ENCODE measurements at regions not wholly inside any gene's neighbourhood (a gene's known extent, or its start where the extent isn't known, plus 50 kb on each side); places are given as distances from the start of the nearest gene placed in this dataset.
A peak's percentile ranks its signal among the peaks of the same experiment; 100 is the strongest.
"Not testable (repeated sequence)": the region's sequence is repeated elsewhere in the genome, so short reads cannot be mapped to it uniquely, and the experiment has no call there.

DNA sequence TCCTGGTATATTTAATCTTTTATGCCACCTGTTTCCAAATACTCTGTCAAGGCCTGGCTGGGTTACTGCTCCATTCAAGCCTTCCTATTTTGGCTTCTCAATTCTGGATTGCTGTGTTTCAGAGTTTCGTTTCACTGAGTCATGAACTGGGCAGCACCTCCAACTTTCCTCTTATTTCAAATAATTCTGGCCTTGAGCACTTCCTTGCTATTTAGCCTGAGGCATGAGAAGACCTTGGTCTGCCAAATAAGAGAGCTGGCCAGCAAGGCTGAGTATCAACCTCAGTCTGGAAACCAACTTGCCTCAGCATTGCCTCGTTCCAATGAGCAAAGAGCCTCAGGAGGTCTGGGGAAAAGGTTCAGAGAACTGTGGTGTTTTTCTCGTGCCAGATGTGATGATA lies 66.6 kb downstream of the TNFAIP3 start:
- 91% methylated on average over 3 of the region's 3 CpGs for WGBS
- no peak for DNase-seq (ENCODE audit: low read depth in 6 of 9, low spot score in 9 of 9)
- no peaks in the 10 kb centered on the region for H3K27me3 ChIP-seq (ENCODE audit: control insufficient read depth in 2 of 2, insufficient read depth in 1 of 2, low read length in 1 of 2)
- no peak overlapping the region for H3K27ac ChIP-seq (ENCODE audit: low read depth in 1 of 2, low read length in 1 of 2)
- H3K36me3 ChIP-seq (ENCODE audit: control insufficient read depth in 2 of 2, insufficient read depth in 2 of 2, low read length in 1 of 2), result no peaks in the 10 kb centered on the region
- no peaks in the 10 kb centered on the region for H3K9me3 ChIP-seq (ENCODE audit: control insufficient read depth in 2 of 2, insufficient read depth in 1 of 2, low read length in 1 of 2)
- H3K4me3 ChIP-seq (ENCODE audit: low read length in 2 of 2), result no peak overlapping the region
- peaks cover under 1 to 10% of the 10 kb centered on the region in 2 donors for H3K4me1 ChIP-seq (ENCODE audit: control insufficient read depth in 2 of 2, insufficient read depth in 2 of 2, low read length in 2 of 2)

- Histone ChIP-seq H3K27me3 (ENCODE audit: control insufficient read depth in 2 of 2, insufficient read depth in 1 of 2, low read length in 1 of 2) (no peaks in the 10 kb centered on the region), H3K27ac (ENCODE audit: low read depth in 1 of 2, low read length in 1 of 2) (no peak overlapping the region), H3K4me1 (ENCODE audit: control insufficient read depth in 2 of 2, insufficient read depth in 2 of 2, low read length in 2 of 2) (peaks cover 0 to 6% of the 10 kb centered on the region in 2 donors), H3K36me3 (ENCODE audit: control insufficient read depth in 2 of 2, insufficient read depth in 2 of 2, low read length in 1 of 2) (no peaks in the 10 kb centered on the region), H3K9me3 (ENCODE audit: control insufficient read depth in 2 of 2, insufficient read depth in 1 of 2, low read length in 1 of 2) (no peaks in the 10 kb centered on the region), H3K4me3 (ENCODE audit: low read length in 2 of 2) (no peak overlapping the region)
- no peak for DNase-seq (ENCODE audit: low read depth in 6 of 9, low spot score in 9 of 9)
These were observed 69.7 kb downstream of the TNFAIP3 start for GRCh38 chr6:137936798-137937197.

GRCh38 chr6:137937834-137938233 lies 70.8 kb downstream of the TNFAIP3 start:
- H3K36me3 ChIP-seq (ENCODE audit: control insufficient read depth in 2 of 2, insufficient read depth in 2 of 2, low read length in 1 of 2), result no peaks in the 10 kb centered on the region
- no peaks in the 10 kb centered on the region for H3K27me3 ChIP-seq (ENCODE audit: control insufficient read depth in 2 of 2, insufficient read depth in 1 of 2, low read length in 1 of 2)
- DNase-seq (ENCODE audit: low read depth in 6 of 9, low spot score in 9 of 9), result no peak
- peaks cover 0 to 6% of the 10 kb centered on the region in 2 donors for H3K4me1 ChIP-seq (ENCODE audit: control insufficient read depth in 2 of 2, insufficient read depth in 2 of 2, low read length in 2 of 2)
- H3K9me3 ChIP-seq (ENCODE audit: control insufficient read depth in 2 of 2, insufficient read depth in 1 of 2, low read length in 1 of 2), result no peaks in the 10 kb centered on the region
- H3K4me3 ChIP-seq (ENCODE audit: low read length in 2 of 2), result no peak overlapping the region
- H3K27ac ChIP-seq (ENCODE audit: low read depth in 1 of 2, low read length in 1 of 2), result no peak overlapping the region

DNA sequence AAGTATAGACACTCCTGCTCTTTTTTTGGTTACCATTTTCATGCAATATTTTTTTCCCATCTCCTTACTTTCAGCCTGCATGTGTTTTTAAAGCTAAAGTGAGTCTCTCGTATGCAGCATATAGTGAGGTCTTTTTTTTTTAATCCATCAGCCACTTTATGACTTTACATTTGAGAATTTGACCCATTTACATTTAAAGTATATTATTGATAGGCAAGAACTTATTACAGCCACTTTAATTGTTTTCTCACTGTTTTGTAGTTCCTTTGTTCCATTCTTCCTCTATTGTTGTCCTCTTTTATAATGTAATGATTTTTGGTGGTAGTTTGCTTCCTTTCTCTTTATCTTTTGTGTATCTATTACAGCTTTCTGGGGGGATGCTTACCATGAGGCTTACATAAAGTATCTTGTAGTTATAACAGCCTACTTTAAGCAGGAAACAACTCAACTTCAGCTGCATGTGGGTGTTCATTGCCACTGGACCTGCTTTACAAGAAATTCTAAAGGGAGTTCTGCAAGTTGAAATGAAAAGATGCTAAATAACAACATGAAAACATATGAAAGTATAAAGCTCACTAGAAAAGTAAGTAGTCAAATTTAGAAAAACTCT lies 71.8 kb downstream of the TNFAIP3 start:
- Histone ChIP-seq H3K4me3 (ENCODE audit: low read length in 2 of 2) (no peak overlapping the region), H3K27ac (ENCODE audit: low read depth in 1 of 2, low read length in 1 of 2) (no peak overlapping the region), H3K9me3 (ENCODE audit: control insufficient read depth in 2 of 2, insufficient read depth in 1 of 2, low read length in 1 of 2) (no peaks in the 10 kb centered on the region), H3K36me3 (ENCODE audit: control insufficient read depth in 2 of 2, insufficient read depth in 2 of 2, low read length in 1 of 2) (no peaks in the 10 kb centered on the region), H3K27me3 (ENCODE audit: control insufficient read depth in 2 of 2, insufficient read depth in 1 of 2, low read length in 1 of 2) (no peaks in the 10 kb centered on the region), H3K4me1 (ENCODE audit: control insufficient read depth in 2 of 2, insufficient read depth in 2 of 2, low read length in 2 of 2) (peaks cover 0 to 4% of the 10 kb centered on the region in 2 donors)
- no peak for DNase-seq (ENCODE audit: low read depth in 6 of 9, low spot score in 9 of 9)
- WGBS, result 99% methylated on average over 1 of the region's 1 CpG

DNA sequence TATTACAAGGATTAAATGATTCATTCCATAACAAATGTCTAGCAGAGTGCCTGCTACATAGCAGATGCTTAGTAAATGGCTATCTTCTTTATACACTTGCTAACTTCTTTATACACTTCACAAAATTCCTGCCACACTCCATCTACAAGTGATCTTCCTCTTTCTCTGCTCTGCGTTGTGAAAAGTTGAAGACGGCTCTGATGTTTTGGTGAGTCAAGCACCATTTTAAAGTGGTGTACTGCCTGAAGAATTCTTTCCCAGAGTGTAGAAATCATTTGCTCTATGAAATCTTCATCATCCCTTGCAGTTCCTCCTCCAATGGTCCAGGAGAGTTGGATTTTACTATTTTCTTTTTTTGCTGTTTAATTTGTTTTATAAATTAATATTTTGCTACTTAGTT lies 74.9 kb downstream of the TNFAIP3 start:
- DNase-seq (ENCODE audit: low read depth in 6 of 9, low spot score in 9 of 9), result no peak
- Histone ChIP-seq H3K4me1 (ENCODE audit: control insufficient read depth in 2 of 2, insufficient read depth in 2 of 2, low read length in 2 of 2) (peaks cover 0 to 15% of the 10 kb centered on the region in 2 donors), H3K9me3 (ENCODE audit: control insufficient read depth in 2 of 2, insufficient read depth in 1 of 2, low read length in 1 of 2) (no peaks in the 10 kb centered on the region), H3K27me3 (ENCODE audit: control insufficient read depth in 2 of 2, insufficient read depth in 1 of 2, low read length in 1 of 2) (no peaks in the 10 kb centered on the region), H3K4me3 (ENCODE audit: low read length in 2 of 2) (no peak overlapping the region), H3K27ac (ENCODE audit: low read depth in 1 of 2, low read length in 1 of 2) (no peak overlapping the region), H3K36me3 (ENCODE audit: control insufficient read depth in 2 of 2, insufficient read depth in 2 of 2, low read length in 1 of 2) (no peaks in the 10 kb centered on the region)
- WGBS, result 86% methylated on average over 2 of the region's 2 CpGs

DNA sequence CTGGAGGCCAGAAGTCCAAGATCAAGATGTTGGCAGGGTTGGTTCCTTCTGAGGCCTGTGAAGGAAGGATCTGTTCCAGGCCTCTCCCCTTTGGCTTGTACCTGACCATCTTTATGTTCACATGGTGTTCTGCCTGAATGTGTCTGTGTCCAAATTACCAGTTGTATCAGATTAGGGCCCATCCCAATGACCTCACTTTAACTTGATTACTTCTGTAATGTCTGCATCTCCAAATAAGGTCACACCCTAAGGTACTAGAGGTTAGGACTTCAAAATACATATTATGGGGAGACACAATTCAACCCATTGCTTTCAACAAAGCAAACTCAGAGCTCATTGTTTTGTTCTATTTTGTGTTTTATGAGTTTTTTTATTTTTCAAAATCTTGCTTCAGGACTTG lies 75.7 kb downstream of the TNFAIP3 start:
- Histone ChIP-seq H3K27me3 (ENCODE audit: control insufficient read depth in 2 of 2, insufficient read depth in 1 of 2, low read length in 1 of 2) (no peaks in the 10 kb centered on the region), H3K36me3 (ENCODE audit: control insufficient read depth in 2 of 2, insufficient read depth in 2 of 2, low read length in 1 of 2) (no peaks in the 10 kb centered on the region), H3K9me3 (ENCODE audit: control insufficient read depth in 2 of 2, insufficient read depth in 1 of 2, low read length in 1 of 2) (no peaks in the 10 kb centered on the region), H3K4me1 (ENCODE audit: control insufficient read depth in 2 of 2, insufficient read depth in 2 of 2, low read length in 2 of 2) (peaks cover 0 to 15% of the 10 kb centered on the region in 2 donors), H3K4me3 (ENCODE audit: low read length in 2 of 2) (no peak overlapping the region), H3K27ac (ENCODE audit: low read depth in 1 of 2, low read length in 1 of 2) (no peak overlapping the region)
- no peak for DNase-seq (ENCODE audit: low read depth in 6 of 9, low spot score in 9 of 9)

- H3K4me3 ChIP-seq (ENCODE audit: low read length in 2 of 2); H3K36me3 ChIP-seq (ENCODE audit: control insufficient read depth in 2 of 2, insufficient read depth in 2 of 2, low read length in 1 of 2); H3K27me3 ChIP-seq (ENCODE audit: control insufficient read depth in 2 of 2, insufficient read depth in 1 of 2, low read length in 1 of 2); H3K9me3 ChIP-seq (ENCODE audit: control insufficient read depth in 2 of 2, insufficient read depth in 1 of 2, low read length in 1 of 2); H3K27ac ChIP-seq (ENCODE audit: low read depth in 1 of 2, low read length in 1 of 2); DNase-seq (ENCODE audit: low read depth in 6 of 9, low spot score in 9 of 9): not testable (repeated sequence)
- 68% methylated on average over 3 of the region's 3 CpGs for WGBS
- peaks cover 0 to 15% of the 10 kb centered on the region in 2 donors for H3K4me1 ChIP-seq (ENCODE audit: control insufficient read depth in 2 of 2, insufficient read depth in 2 of 2, low read length in 2 of 2)
These were observed 77.3 kb downstream of the TNFAIP3 start for GRCh38 chr6:137944381-137944780.

- Histone ChIP-seq H3K27me3 (ENCODE audit: control insufficient read depth in 2 of 2, insufficient read depth in 1 of 2, low read length in 1 of 2) (no peaks in the 10 kb centered on the region), H3K27ac (ENCODE audit: low read depth in 1 of 2, low read length in 1 of 2) (no peak overlapping the region), H3K4me3 (ENCODE audit: low read length in 2 of 2) (no peak overlapping the region), H3K9me3 (ENCODE audit: control insufficient read depth in 2 of 2, insufficient read depth in 1 of 2, low read length in 1 of 2) (no peaks in the 10 kb centered on the region), H3K36me3 (ENCODE audit: control insufficient read depth in 2 of 2, insufficient read depth in 2 of 2, low read length in 1 of 2) (no peaks in the 10 kb centered on the region), H3K4me1 (ENCODE audit: control insufficient read depth in 2 of 2, insufficient read depth in 2 of 2, low read length in 2 of 2) (peaks cover under 1 to 11% of the 10 kb centered on the region in 2 donors)
- 84% methylated on average over 6 of the region's 6 CpGs for WGBS
- peak in 3 of 9 donors; percentile 34 to 68 (median 53) for DNase-seq (ENCODE audit: low read depth in 6 of 9, low spot score in 9 of 9)
These were observed 77.9 kb downstream of the TNFAIP3 start for GRCh38 chr6:137944793-137945498.

DNA sequence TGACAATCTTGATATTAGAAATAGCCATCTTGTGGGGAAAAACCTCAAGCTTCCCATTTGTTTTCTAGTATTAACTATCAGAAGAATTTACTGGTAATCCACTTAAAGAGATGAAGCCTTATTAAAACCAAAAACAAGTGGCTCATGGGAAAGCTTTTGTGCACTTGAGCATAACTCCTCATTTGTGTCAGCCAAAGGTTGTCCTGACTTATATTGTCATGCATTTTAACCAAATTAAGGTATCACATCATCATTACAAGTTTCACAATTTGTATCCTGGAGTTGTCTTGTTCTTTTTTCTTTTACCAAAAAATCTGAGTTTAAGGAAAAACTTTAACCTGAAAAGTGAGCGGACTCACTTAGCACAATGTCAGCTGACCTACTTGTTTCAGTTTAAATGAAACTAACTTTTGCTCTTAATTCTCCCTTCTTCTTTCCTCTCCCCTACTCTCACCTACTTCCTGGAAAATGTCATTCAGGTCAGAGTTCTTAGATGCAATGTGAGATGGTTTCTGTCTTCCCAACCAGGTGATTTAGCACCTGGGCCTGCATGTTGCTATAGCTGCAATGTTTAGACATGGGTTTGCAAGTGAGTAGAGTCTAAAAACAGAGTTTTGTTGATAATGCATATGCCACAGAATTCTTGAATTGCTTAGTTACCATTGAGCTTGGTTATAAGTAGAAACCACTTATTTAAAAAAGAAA lies 82.8 kb downstream of the TNFAIP3 start:
- no peaks in the 10 kb centered on the region for H3K36me3 ChIP-seq (ENCODE audit: control insufficient read depth in 2 of 2, insufficient read depth in 2 of 2, low read length in 1 of 2)
- H3K4me1 ChIP-seq (ENCODE audit: control insufficient read depth in 2 of 2, insufficient read depth in 2 of 2, low read length in 2 of 2), result peaks cover 5 to 16% of the 10 kb centered on the region in 2 donors
- no peaks in the 10 kb centered on the region for H3K27me3 ChIP-seq (ENCODE audit: control insufficient read depth in 2 of 2, insufficient read depth in 1 of 2, low read length in 1 of 2)
- no peak overlapping the region for H3K4me3 ChIP-seq (ENCODE audit: low read length in 2 of 2)
- H3K27ac ChIP-seq (ENCODE audit: low read depth in 1 of 2, low read length in 1 of 2), result peak overlapping the region in 1 of 2 donors; percentile 34
- peak in 4 of 9 donors; percentile 55 to 76 (median 64) for DNase-seq (ENCODE audit: low read depth in 6 of 9, low spot score in 9 of 9)
- 92% methylated on average over 1 of the region's 1 CpG for WGBS
- no peaks in the 10 kb centered on the region for H3K9me3 ChIP-seq (ENCODE audit: control insufficient read depth in 2 of 2, insufficient read depth in 1 of 2, low read length in 1 of 2)
